ENCODE measurements at regions not wholly inside any gene's neighbourhood (a gene's known extent, or its start where the extent isn't known, plus 50 kb on each side); places are given as distances from the start of the nearest gene placed in this dataset.
A peak's percentile ranks its signal among the peaks of the same experiment; 100 is the strongest.
"Not testable (repeated sequence)": the region's sequence is repeated elsewhere in the genome, so short reads cannot be mapped to it uniquely, and the experiment has no call there.

- no peaks in the 10 kb centered on the region for H3K27me3 ChIP-seq (ENCODE audit: insufficient read depth, low read length)
- H2BK5ac ChIP-seq (ENCODE audit: insufficient read length, low read length), result no peak overlapping the region
- no peak overlapping the region for H2BK120ac ChIP-seq (ENCODE audit: low read depth, low read length, poor library complexity, severe bottlenecking)
- H3K56ac ChIP-seq (ENCODE audit: insufficient read length, low read depth, low read length), result no peak overlapping the region
- H2BK15ac ChIP-seq (ENCODE audit: low read depth, low read length), result no peak overlapping the region
- H3K9ac ChIP-seq (ENCODE audit: extremely low read depth, insufficient read length, low read length), result no peak overlapping the region
- no CpG with 5 or more reads among the region's 29 CpGs for WGBS (ENCODE audit: extremely low coverage, insufficient read length, low lambda C conversion rate)
- no peak overlapping the region for H2AFZ ChIP-seq (ENCODE audit: low read length)
- H3T11ph ChIP-seq (ENCODE audit: low read length), result no peak overlapping the region
- no peak overlapping the region for H3K23ac ChIP-seq (ENCODE audit: insufficient read length, low read depth, low read length)
- no peak overlapping the region for H3K14ac ChIP-seq (ENCODE audit: insufficient read depth, low read length)
- H4K5ac ChIP-seq (ENCODE audit: insufficient read length, low read depth, low read length), result no peak overlapping the region
- no peak overlapping the region for H3K4me2 ChIP-seq (ENCODE audit: insufficient read depth, insufficient read length, low read length)
- Mint-ChIP-seq H3K9me3 (peaks cover 20 to 21% of the 10 kb centered on the region in 2 experiments), H3K4me3 (no peak overlapping the region), H3K27me3 (ENCODE audit: low read depth) (peaks cover 25% of the 10 kb centered on the region), H3K36me3 (ENCODE audit: insufficient read depth in 1 of 3, low read depth in 3 of 3) (peaks cover 0 to 18% (median 0%) of the 10 kb centered on the region in 3 experiments; a peak in 4 of 7 replicates), H3K4me1 (peaks cover 18 to 23% of the 10 kb centered on the region in 2 experiments), H3K27ac (no peak overlapping the region; a peak in 1 of 7 replicates)
- H4K91ac ChIP-seq (ENCODE audit: insufficient read length, low read depth, low read length), result no peak overlapping the region
- H3K4me1 ChIP-seq (ENCODE audit: insufficient read depth, low read length), result no peaks in the 10 kb centered on the region
- H3K79me2 ChIP-seq (ENCODE audit: insufficient read depth, low read length), result no peaks in the 10 kb centered on the region
- peaks cover 3% of the 10 kb centered on the region for H3K9me3 ChIP-seq (ENCODE audit: control insufficient read depth, low read depth, low read length)
- no peak overlapping the region for H2BK20ac ChIP-seq (ENCODE audit: low read depth, low read length, poor library complexity, severe bottlenecking)
- H3K23me2 ChIP-seq (ENCODE audit: insufficient read length, low read depth, low read length, poor library complexity, severe bottlenecking), result no peaks in the 10 kb centered on the region
- H4K8ac ChIP-seq (replicated peaks; ENCODE audit: insufficient read length, low read depth, low read length), result no peak overlapping the region
- H3K18ac ChIP-seq (ENCODE audit: insufficient read length, low read depth, low read length), result no peak overlapping the region
- no peaks in the 10 kb centered on the region for H3K79me1 ChIP-seq (ENCODE audit: insufficient read depth, low read depth, low read length, poor library complexity, severe bottlenecking)
- H3K4ac ChIP-seq (ENCODE audit: low read depth, low read length), result no peak overlapping the region
- DNase-seq, result no peak
- H2AK5ac ChIP-seq (ENCODE audit: insufficient read length, low read length), result no peak overlapping the region
- H4K20me1 ChIP-seq (ENCODE audit: control insufficient read depth, insufficient read depth, insufficient read length), result no peaks in the 10 kb centered on the region
- no peak for TF ChIP-seq CTCF (conservative IDR thresholded peaks at IDR 0.05)
- no peak overlapping the region for H2BK12ac ChIP-seq (ENCODE audit: insufficient read length, low read depth, low read length)
- H3K27ac ChIP-seq (ENCODE audit: insufficient read length, low read depth, low read length), result no peak overlapping the region
Measured at GRCh38 chr11:134656861-134657540, 245.0 kb upstream of the B3GAT1 start.

- H3K79me1 ChIP-seq (ENCODE audit: insufficient read depth, low read depth, low read length, poor library complexity, severe bottlenecking); H3K9ac ChIP-seq (ENCODE audit: extremely low read depth, insufficient read length, low read length); H3K4me1 ChIP-seq (ENCODE audit: insufficient read depth, low read length); H3K27me3 ChIP-seq (ENCODE audit: insufficient read depth, low read length); H3K4me2 ChIP-seq (ENCODE audit: insufficient read depth, insufficient read length, low read length); H2AFZ ChIP-seq (ENCODE audit: low read length); H2BK20ac ChIP-seq (ENCODE audit: low read depth, low read length, poor library complexity, severe bottlenecking); H4K8ac ChIP-seq (replicated peaks; ENCODE audit: insufficient read length, low read depth, low read length); H3K27ac ChIP-seq (ENCODE audit: insufficient read length, low read depth, low read length); H3K23ac ChIP-seq (ENCODE audit: insufficient read length, low read depth, low read length); H3K23me2 ChIP-seq (ENCODE audit: insufficient read length, low read depth, low read length, poor library complexity, severe bottlenecking); H2AK5ac ChIP-seq (ENCODE audit: insufficient read length, low read length); H3K18ac ChIP-seq (ENCODE audit: insufficient read length, low read depth, low read length); H3K9me3 ChIP-seq (ENCODE audit: control insufficient read depth, low read depth, low read length); H4K5ac ChIP-seq (ENCODE audit: insufficient read length, low read depth, low read length); H2BK15ac ChIP-seq (ENCODE audit: low read depth, low read length); H2BK5ac ChIP-seq (ENCODE audit: insufficient read length, low read length); H3K79me2 ChIP-seq (ENCODE audit: insufficient read depth, low read length); H3K14ac ChIP-seq (ENCODE audit: insufficient read depth, low read length); H4K20me1 ChIP-seq (ENCODE audit: control insufficient read depth, insufficient read depth, insufficient read length); H3K4me3 Mint-ChIP-seq; H2BK120ac ChIP-seq (ENCODE audit: low read depth, low read length, poor library complexity, severe bottlenecking); H3T11ph ChIP-seq (ENCODE audit: low read length); H2BK12ac ChIP-seq (ENCODE audit: insufficient read length, low read depth, low read length); H4K91ac ChIP-seq (ENCODE audit: insufficient read length, low read depth, low read length); H3K4ac ChIP-seq (ENCODE audit: low read depth, low read length); H3K56ac ChIP-seq (ENCODE audit: insufficient read length, low read depth, low read length): not testable (repeated sequence)
- H3K36me3 Mint-ChIP-seq (ENCODE audit: insufficient read depth in 1 of 3, low read depth in 3 of 3), result peaks cover 0 to 12% (median 0%) of the 10 kb centered on the region in 3 experiments; a peak in 4 of 7 replicates
- peaks cover 25% of the 10 kb centered on the region for H3K27me3 Mint-ChIP-seq (ENCODE audit: low read depth)
- H3K9me3 Mint-ChIP-seq, result peaks cover 13 to 17% of the 10 kb centered on the region in 2 experiments
- H3K4me1 Mint-ChIP-seq, result peaks cover 18 to 23% of the 10 kb centered on the region in 2 experiments
- peak overlapping the region in 2 of 3 experiments; percentile 25 to 81; a peak in 1 of 7 replicates for H3K27ac Mint-ChIP-seq
- WGBS (ENCODE audit: extremely low coverage, insufficient read length, low lambda C conversion rate), result no CpG with 5 or more reads among the region's 29 CpGs
- peak; percentile 18 for DNase-seq
Measured at GRCh38 chr11:134656086-134656840, 244.2 kb upstream of the B3GAT1 start.
